ENCODE measurements at regions not wholly inside any gene's neighbourhood (a gene's known extent, or its start where the extent isn't known, plus 50 kb on each side); places are given as distances from the start of the nearest gene placed in this dataset.

- no peaks in the 10 kb centered on the region for H3K27me3 Mint-ChIP-seq (ENCODE audit: low read depth)
- H3K4me1 Mint-ChIP-seq (ENCODE audit: low read depth): no peaks in the 10 kb centered on the region
- ATAC-seq (replicated peaks in 1 of 2): no peak
- H3K27ac Mint-ChIP-seq: no peak overlapping the region
- H3K36me3 Mint-ChIP-seq (ENCODE audit: insufficient read depth in 2 of 2): no peaks in the 10 kb centered on the region
- no peak overlapping the region for H3K4me3 Mint-ChIP-seq
- no peaks in the 10 kb centered on the region for H3K9me3 Mint-ChIP-seq
- DNase-seq: no peak
Observed at GRCh38 chr14:101495827-101496775, 65.2 kb upstream of the DIO3 start.

- Mint-ChIP-seq H3K36me3 (ENCODE audit: insufficient read depth in 2 of 2) (no peaks in the 10 kb centered on the region), H3K4me1 (ENCODE audit: low read depth) (no peaks in the 10 kb centered on the region), H3K27me3 (ENCODE audit: low read depth) (no peaks in the 10 kb centered on the region), H3K9me3 (no peaks in the 10 kb centered on the region), H3K4me3 (no peak overlapping the region), H3K27ac (no peak overlapping the region)
- ATAC-seq (replicated peaks in 1 of 2): no peak
- DNase-seq: no peak
Observed at GRCh38 chr14:101496776-101497683, 64.3 kb upstream of the DIO3 start.

- DNase-seq: no peak
- Mint-ChIP-seq H3K9me3 (no peaks in the 10 kb centered on the region), H3K27ac (no peak overlapping the region), H3K4me3 (no peak overlapping the region), H3K36me3 (ENCODE audit: insufficient read depth in 2 of 2) (no peaks in the 10 kb centered on the region), H3K27me3 (ENCODE audit: low read depth) (no peaks in the 10 kb centered on the region), H3K4me1 (ENCODE audit: low read depth) (no peaks in the 10 kb centered on the region)
- no peak for ATAC-seq (replicated peaks in 1 of 2)
Observed at GRCh38 chr14:101497684-101498525, 63.4 kb upstream of the DIO3 start.

DNA sequence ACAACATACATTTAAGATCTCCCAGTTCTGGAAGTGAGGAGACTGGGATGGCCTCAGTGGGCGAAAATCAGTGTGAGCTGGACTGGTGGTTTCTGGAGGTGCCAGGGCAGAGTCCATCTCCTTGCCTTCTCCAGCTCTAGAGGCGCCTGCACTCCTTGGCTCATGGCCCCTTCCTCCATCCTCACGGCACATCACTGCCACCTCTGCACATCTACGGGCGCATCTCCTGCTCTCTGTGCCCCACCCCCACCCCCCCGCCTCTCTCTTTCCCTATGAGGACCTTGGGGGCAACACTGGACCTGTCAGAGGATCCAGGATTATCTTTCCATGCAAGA is 62.8 kb upstream of the DIO3 start:
- Mint-ChIP-seq H3K4me1 (ENCODE audit: low read depth) (no peaks in the 10 kb centered on the region), H3K4me3 (no peak overlapping the region), H3K36me3 (ENCODE audit: insufficient read depth in 2 of 2) (no peaks in the 10 kb centered on the region), H3K27ac (no peak overlapping the region), H3K27me3 (ENCODE audit: low read depth) (no peaks in the 10 kb centered on the region), H3K9me3 (no peaks in the 10 kb centered on the region)
- DNase-seq: no peak
- no peak for ATAC-seq (replicated peaks in 1 of 2)

GRCh38 chr14:101499080-101499479 is 62.2 kb upstream of the DIO3 start:
- H3K4me1 Mint-ChIP-seq (ENCODE audit: low read depth): no peaks in the 10 kb centered on the region
- ATAC-seq (replicated peaks in 1 of 2) (no peak), DNase-seq (no peak)
- H3K9me3 Mint-ChIP-seq: peaks cover 0 to 3% of the 10 kb centered on the region in 2 donors
- no peak overlapping the region for H3K27ac Mint-ChIP-seq
- no peaks in the 10 kb centered on the region for H3K36me3 Mint-ChIP-seq (ENCODE audit: insufficient read depth in 2 of 2)
- H3K27me3 Mint-ChIP-seq (ENCODE audit: low read depth): no peaks in the 10 kb centered on the region
- no peak overlapping the region for H3K4me3 Mint-ChIP-seq

DNA sequence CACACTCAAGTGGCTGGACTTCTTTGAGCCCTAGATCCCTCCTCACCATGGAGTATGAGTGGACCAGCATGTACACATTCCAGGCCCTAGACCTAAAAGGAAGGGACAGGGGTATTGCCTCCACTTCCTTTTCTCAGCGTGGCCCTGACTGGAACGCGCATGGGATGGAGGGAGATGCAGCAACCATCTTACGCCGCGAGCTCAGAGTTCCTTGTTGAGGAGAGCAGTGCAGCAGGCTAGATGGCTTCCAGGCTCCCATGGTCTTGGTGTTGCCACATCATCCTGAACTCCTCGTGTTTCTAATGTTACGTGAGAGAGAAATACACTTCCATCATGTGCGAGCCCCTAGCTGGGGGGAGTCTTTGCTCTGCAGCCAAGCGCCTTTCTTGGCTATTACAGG is 61.8 kb upstream of the DIO3 start:
- H3K4me3 Mint-ChIP-seq: no peak overlapping the region
- no peak overlapping the region for H3K27ac Mint-ChIP-seq
- no peak for ATAC-seq (replicated peaks in 1 of 2)
- H3K36me3 Mint-ChIP-seq (ENCODE audit: insufficient read depth in 2 of 2): no peaks in the 10 kb centered on the region
- H3K27me3 Mint-ChIP-seq (ENCODE audit: low read depth): no peaks in the 10 kb centered on the region
- H3K4me1 Mint-ChIP-seq (ENCODE audit: low read depth): no peaks in the 10 kb centered on the region
- no peak for DNase-seq
- peaks cover 0 to 3% of the 10 kb centered on the region in 2 donors for H3K9me3 Mint-ChIP-seq

DNA sequence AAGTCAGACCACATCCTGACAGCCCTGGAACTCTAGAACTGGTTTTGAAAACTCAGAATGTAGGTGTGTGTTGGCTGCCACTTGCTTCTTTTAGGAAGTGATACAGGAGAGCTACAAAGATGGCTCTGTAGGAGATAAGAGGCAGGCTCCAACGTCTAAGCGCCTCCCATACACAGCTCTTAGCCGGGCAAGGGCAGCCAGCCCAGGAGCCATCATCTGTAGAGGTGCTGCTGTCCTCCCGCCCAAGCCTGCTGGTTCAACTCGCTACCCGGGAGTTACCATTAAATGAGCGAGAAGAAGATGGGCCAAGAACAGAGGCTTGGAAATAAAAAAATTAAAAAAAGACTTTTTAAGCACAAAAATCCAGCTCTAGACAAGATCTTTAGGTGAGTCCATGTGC is 61.2 kb upstream of the DIO3 start:
- no peak for ATAC-seq (replicated peaks in 1 of 2)
- Mint-ChIP-seq H3K36me3 (ENCODE audit: insufficient read depth in 2 of 2) (no peaks in the 10 kb centered on the region), H3K9me3 (peaks cover 0 to 3% of the 10 kb centered on the region in 2 donors), H3K27me3 (ENCODE audit: low read depth) (no peaks in the 10 kb centered on the region), H3K4me3 (no peak overlapping the region), H3K27ac (no peak overlapping the region), H3K4me1 (ENCODE audit: low read depth) (no peaks in the 10 kb centered on the region)
- DNase-seq: no peak

- Mint-ChIP-seq H3K9me3 (peaks cover 0 to 3% of the 10 kb centered on the region in 2 donors), H3K4me1 (ENCODE audit: low read depth) (no peaks in the 10 kb centered on the region), H3K27ac (no peak overlapping the region), H3K4me3 (no peak overlapping the region), H3K36me3 (ENCODE audit: insufficient read depth in 2 of 2) (no peaks in the 10 kb centered on the region), H3K27me3 (ENCODE audit: low read depth) (no peaks in the 10 kb centered on the region)
- ATAC-seq (replicated peaks in 1 of 2) (no peak), DNase-seq (no peak)
Observed at GRCh38 chr14:101500681-101501080, 60.6 kb upstream of the DIO3 start.

DNA sequence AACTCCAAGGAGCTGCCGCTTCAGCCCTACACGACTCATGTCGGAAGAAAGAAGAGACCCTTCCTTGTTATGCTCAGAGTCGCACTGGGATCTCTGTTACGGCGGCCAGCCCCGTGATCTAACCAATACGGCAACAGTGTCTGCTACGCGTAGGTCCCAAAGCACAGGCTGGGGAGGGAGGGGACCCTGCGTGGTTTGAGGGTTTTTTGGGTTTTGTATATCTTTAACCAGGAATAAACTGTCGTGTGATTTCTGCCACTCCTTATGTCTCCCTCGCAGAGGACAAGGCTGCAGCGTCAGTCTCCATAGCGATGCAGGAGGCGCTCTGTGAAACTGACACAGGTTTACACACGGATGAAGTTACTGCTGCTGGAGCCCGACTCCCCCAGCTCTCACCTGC is 60.0 kb upstream of the DIO3 start:
- DNase-seq: no peak
- Mint-ChIP-seq H3K9me3 (peaks cover 0 to 3% of the 10 kb centered on the region in 2 donors), H3K36me3 (ENCODE audit: insufficient read depth in 2 of 2) (no peaks in the 10 kb centered on the region), H3K27me3 (ENCODE audit: low read depth) (no peaks in the 10 kb centered on the region), H3K27ac (no peak overlapping the region), H3K4me1 (ENCODE audit: low read depth) (no peaks in the 10 kb centered on the region), H3K4me3 (no peak overlapping the region)
- no peak for ATAC-seq (replicated peaks in 1 of 2)

DNA sequence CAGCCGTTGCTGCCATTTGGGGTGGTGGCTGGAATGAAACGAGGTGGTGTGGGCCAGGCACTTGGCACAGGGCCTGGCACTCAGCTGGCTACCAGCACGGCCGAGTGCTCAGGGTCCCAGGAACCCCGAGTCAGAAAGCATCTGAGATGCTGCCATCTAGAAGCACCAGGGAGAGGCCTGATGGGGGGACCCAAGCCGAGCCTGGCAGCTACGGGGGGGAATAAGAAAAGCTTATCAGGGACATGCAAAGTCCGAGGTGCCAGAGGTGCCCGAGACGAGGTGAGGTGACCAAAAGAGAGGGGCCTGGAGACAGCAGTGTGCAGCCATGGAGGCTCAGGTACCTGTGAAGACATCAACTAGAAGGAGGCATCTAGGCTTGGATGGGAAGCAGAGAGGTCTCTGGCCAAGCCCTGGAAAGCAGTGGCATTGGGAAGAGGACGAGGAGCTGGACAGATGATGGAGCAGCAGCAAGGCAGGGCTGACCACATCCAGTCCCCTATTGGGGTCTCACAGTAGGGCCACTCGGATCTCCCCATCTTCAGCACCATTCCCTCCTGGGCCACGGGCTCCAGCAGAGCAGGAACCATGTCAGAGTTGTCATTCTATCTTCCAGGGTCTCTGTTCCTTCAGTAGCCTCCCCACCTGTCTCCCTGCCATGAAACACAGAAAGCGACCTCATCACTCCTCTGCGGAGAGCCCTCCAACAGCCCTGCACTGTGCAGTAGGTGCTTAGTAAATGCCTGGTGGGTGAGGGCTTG is 59.3 kb upstream of the DIO3 start:
- DNase-seq: no peak
- Mint-ChIP-seq H3K4me3 (no peak overlapping the region), H3K36me3 (ENCODE audit: insufficient read depth in 2 of 2) (no peaks in the 10 kb centered on the region), H3K27ac (no peak overlapping the region), H3K27me3 (ENCODE audit: low read depth) (no peaks in the 10 kb centered on the region), H3K9me3 (peaks cover 0 to 3% of the 10 kb centered on the region in 2 donors), H3K4me1 (ENCODE audit: low read depth) (no peaks in the 10 kb centered on the region)
- no peak for ATAC-seq (replicated peaks in 1 of 2)

- ATAC-seq (replicated peaks in 1 of 2) (no peak), DNase-seq (no peak)
- Mint-ChIP-seq H3K27me3 (ENCODE audit: low read depth) (no peaks in the 10 kb centered on the region), H3K36me3 (ENCODE audit: insufficient read depth in 2 of 2) (no peaks in the 10 kb centered on the region), H3K4me1 (ENCODE audit: low read depth) (no peaks in the 10 kb centered on the region), H3K4me3 (no peak overlapping the region), H3K9me3 (peaks cover 0 to 3% of the 10 kb centered on the region in 2 donors), H3K27ac (no peak overlapping the region)
Observed at GRCh38 chr14:101502761-101503392, 58.4 kb upstream of the DIO3 start.

Measured in activated T-cell treated with anti-CD3 and anti-CD28 coated beads, Interleukin-2, amount 50 U/mL, for 72 hours (primary cell).